HG02884 (cell line): ENCODE measurements at regions not wholly inside any gene's neighbourhood (a gene's known extent, or its start where the extent isn't known, plus 50 kb on each side); places are given as distances from the start of the nearest gene placed in this dataset.
"Not testable (repeated sequence)": the region's sequence is repeated elsewhere in the genome, so short reads cannot be mapped to it uniquely, and the experiment has no call there.

ENCODE experiments used
- ATAC-seq: cut with Tn5 transposase; IDR thresholded peaks from one replicate; pipeline ENCODE4 v1.9.1; 2021; ENCODE audit warnings: mild to moderate bottlenecking, moderate library complexity; ENCODE audit not compliant: unreplicated experiment

GRCh38 chr18:2146754-2147153, 424.6 kb downstream of the METTL4 start:
- ATAC-seq: no peak

GRCh38 chr18:2147476-2148230, 423.7 kb downstream of the METTL4 start:
- ATAC-seq: no peak

- no peak for ATAC-seq
These were observed 422.5 kb downstream of the METTL4 start for GRCh38 chr18:2148823-2149222.

- no peak for ATAC-seq
These were observed 420.7 kb downstream of the METTL4 start for GRCh38 chr18:2150566-2150965.

GRCh38 chr18:2154278-2154677, 417.0 kb downstream of the METTL4 start:
- no peak for ATAC-seq

GRCh38 chr18:2164644-2165550, 406.4 kb downstream of the METTL4 start:
- no peak for ATAC-seq

- ATAC-seq: not testable (repeated sequence)
These were observed 404.4 kb downstream of the METTL4 start for GRCh38 chr18:2166876-2167275.

GRCh38 chr18:2168022-2168421, 403.3 kb downstream of the METTL4 start:
- ATAC-seq: no peak

- ATAC-seq: no peak
These were observed 401.6 kb downstream of the METTL4 start for GRCh38 chr18:2169656-2170055.

- no peak for ATAC-seq
These were observed 399.3 kb downstream of the METTL4 start for GRCh38 chr18:2171840-2172625.

GRCh38 chr18:2172881-2173280, 398.4 kb downstream of the METTL4 start:
- no peak for ATAC-seq

- ATAC-seq: no peak
These were observed 397.8 kb downstream of the METTL4 start for GRCh38 chr18:2173486-2173885.

GRCh38 chr18:2178036-2178435, 393.3 kb downstream of the METTL4 start:
- no peak for ATAC-seq

- ATAC-seq: no peak
These were observed 391.7 kb downstream of the METTL4 start for GRCh38 chr18:2179498-2180183.

- ATAC-seq: no peak
These were observed 390.7 kb downstream of the METTL4 start for GRCh38 chr18:2180586-2180985.

- ATAC-seq: no peak
These were observed 387.9 kb downstream of the METTL4 start for GRCh38 chr18:2183432-2183831.

GRCh38 chr18:2186967-2187366, 384.3 kb downstream of the METTL4 start:
- ATAC-seq: no peak

- ATAC-seq: no peak
These were observed 383.0 kb downstream of the METTL4 start for GRCh38 chr18:2188258-2188657.

GRCh38 chr18:2191180-2191790, 380.0 kb downstream of the METTL4 start:
- no peak for ATAC-seq

GRCh38 chr18:2192562-2192961, 378.7 kb downstream of the METTL4 start:
- no peak for ATAC-seq
